Prostate gland (tissue), 2 donors: ENCODE measurements at regions not wholly inside any gene's neighbourhood (a gene's known extent, or its start where the extent isn't known, plus 50 kb on each side); places are given as distances from the start of the nearest gene placed in this dataset.

Experiments
- DNase-seq: peaks from one replicate; pipeline ENCODE4 v3.0.0-alpha.2; 2019; ENCODE audit warnings: low spot score
- H3K27ac ChIP-seq, 2 donors: fragments of 200-600 bp; sonication (generic); 2 replicates each; pipeline ENCODE4 v1.5.1; 2017 to 2019
- H3K27me3 ChIP-seq: fragments of 200-600 bp; sonication (generic); replicated peaks from 2 replicates; pipeline ENCODE4 v1.5.1; 2019; ENCODE audit not compliant: insufficient read depth
- H3K36me3 ChIP-seq, 2 donors: fragments of 200-600 bp; sonication (generic); 1 replicate in 1 of 2; 2 replicates in 1 of 2; pipeline versions ENCODE4 v1.5.1 to v1.8.1; 2017 to 2019
- H3K4me1 ChIP-seq: fragments of 200-600 bp; sonication (generic); replicated peaks from 2 replicates; pipeline ENCODE4 v1.5.1; 2019
- H3K4me3 ChIP-seq, 2 donors: fragments of 200-600 bp; sonication (generic); 2 replicates each; pipeline ENCODE4 v1.5.1; 2017 to 2019
- H3K9me3 ChIP-seq: fragments of 200-600 bp; sonication (generic); 2 replicates; pipeline ENCODE4 v1.5.1; 2017
- CTCF ChIP-seq, 4 experiments: fragments of 200-600 bp in 2 of 4; fragments of 450-650 bp in 2 of 4; sonication (generic) in 2 of 4; IDR thresholded peaks; 1 replicate in 3 of 4; 2 replicates in 1 of 4; pipeline ENCODE4 v1.5.1; 2016 to 2019; ENCODE audit warnings: antibody characterized with exemption in 4 of 4, mild to moderate bottlenecking in 2 of 4, moderate library complexity in 2 of 4
- POLR2A ChIP-seq: fragments of 450-650 bp; IDR thresholded peaks from one replicate; pipeline ENCODE4 v1.6.1; 2016; ENCODE audit warnings: antibody characterized with exemption, mild to moderate bottlenecking
- POLR2AphosphoS5 ChIP-seq: sonication (generic); formaldehyde crosslinking; IDR thresholded peaks from one replicate; pipeline ENCODE4 v1.6.1; 2017; ENCODE audit warnings: antibody characterized with exemption
- WGBS: methylation state at CpG from one replicate; pipeline ENCODE4 v1.1.5; 2018; 5-methylcytosine and 5-hydroxymethylcytosine counted together
- intact Hi-C: fragments of 100-400 bp; cut with DNase I; formaldehyde crosslinking; loops from one replicate; pipeline ENCODE4 v1.14.2; 2022

DNA sequence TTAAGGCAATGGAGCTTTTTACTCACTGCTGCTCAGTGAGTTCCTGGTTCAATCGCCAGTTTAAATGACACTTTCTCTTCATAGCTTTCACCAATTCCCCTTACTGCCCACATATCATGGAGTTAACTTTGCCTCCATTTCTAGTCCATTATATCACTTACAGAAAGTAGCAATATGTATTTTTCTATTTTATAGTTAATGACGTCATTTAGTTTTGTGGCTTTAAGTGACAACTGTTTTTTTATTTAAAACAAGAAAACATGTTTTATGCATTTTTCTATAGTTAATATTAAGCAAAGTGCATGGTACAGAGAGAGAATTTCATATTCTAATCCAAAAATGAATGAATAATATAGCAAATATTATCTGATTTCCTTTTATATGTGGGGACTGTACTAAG is 363.3 kb downstream of the CDC14C start:
- intact Hi-C loops = no loop called here
- 95% methylated on average over 2 of the region's 2 CpGs for WGBS
- TF ChIP-seq POLR2AphosphoS5 = no peak
- TF ChIP-seq CTCF (IDR thresholded peaks at IDR 0.05) = no peak
- no peak for TF ChIP-seq POLR2A

GRCh38 chr7:49294611-49295010 is 370.3 kb downstream of the CDC14C start:
- Histone ChIP-seq H3K4me3 (no peak overlapping the region), H3K36me3 (no peaks in the 10 kb centered on the region), H3K4me1 (no peaks in the 10 kb centered on the region), H3K9me3 (no peaks in the 10 kb centered on the region), H3K27ac (no peak overlapping the region), H3K27me3 (no peaks in the 10 kb centered on the region)
- TF ChIP-seq CTCF (IDR thresholded peaks at IDR 0.05) (no peak), POLR2A (no peak), POLR2AphosphoS5 (no peak)
- intact Hi-C loops = no loop called here
- WGBS = 76% methylated on average over 4 of the region's 4 CpGs
- DNase-seq = no peak

More for the DNA sequence above, 363.3 kb downstream of the CDC14C start:
- Histone ChIP-seq H3K27ac (no peak overlapping the region), H3K4me3 (no peak overlapping the region), H3K9me3 (no peaks in the 10 kb centered on the region), H3K4me1 (no peaks in the 10 kb centered on the region), H3K27me3 (no peaks in the 10 kb centered on the region), H3K36me3 (no peaks in the 10 kb centered on the region)
- DNase-seq = no peak

DNA sequence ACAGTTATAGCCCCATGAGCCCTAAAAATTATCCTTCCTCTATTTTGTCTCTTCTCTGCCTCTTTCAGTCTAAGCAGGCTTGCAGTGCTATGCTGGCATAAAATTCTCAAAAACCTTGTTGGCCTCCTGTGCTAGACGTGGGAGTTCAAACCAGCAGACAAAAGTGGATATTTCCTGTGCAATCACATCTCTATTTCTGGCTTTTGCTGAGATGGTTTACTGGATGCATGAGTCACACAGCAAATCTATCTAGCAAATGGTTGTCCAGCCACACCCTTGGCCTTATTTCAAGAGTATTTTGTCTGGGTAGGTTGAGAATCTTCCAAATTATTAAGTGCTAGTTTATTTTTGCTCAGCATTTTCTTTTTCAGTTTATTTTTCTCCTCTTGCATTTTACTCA is 370.8 kb downstream of the CDC14C start:
- 65% methylated on average over 1 of the region's 1 CpG for WGBS
- TF ChIP-seq CTCF (IDR thresholded peaks at IDR 0.05) = no peak
- TF ChIP-seq POLR2A = no peak
- no peak for TF ChIP-seq POLR2AphosphoS5
- no peak overlapping the region for H3K4me3 ChIP-seq
- no peaks in the 10 kb centered on the region for H3K27me3 ChIP-seq
- H3K4me1 ChIP-seq = no peaks in the 10 kb centered on the region
- H3K27ac ChIP-seq = no peak overlapping the region
- DNase-seq = no peak
- H3K9me3 ChIP-seq = no peaks in the 10 kb centered on the region
- no peaks in the 10 kb centered on the region for H3K36me3 ChIP-seq
- intact Hi-C loops = no loop called here

DNA sequence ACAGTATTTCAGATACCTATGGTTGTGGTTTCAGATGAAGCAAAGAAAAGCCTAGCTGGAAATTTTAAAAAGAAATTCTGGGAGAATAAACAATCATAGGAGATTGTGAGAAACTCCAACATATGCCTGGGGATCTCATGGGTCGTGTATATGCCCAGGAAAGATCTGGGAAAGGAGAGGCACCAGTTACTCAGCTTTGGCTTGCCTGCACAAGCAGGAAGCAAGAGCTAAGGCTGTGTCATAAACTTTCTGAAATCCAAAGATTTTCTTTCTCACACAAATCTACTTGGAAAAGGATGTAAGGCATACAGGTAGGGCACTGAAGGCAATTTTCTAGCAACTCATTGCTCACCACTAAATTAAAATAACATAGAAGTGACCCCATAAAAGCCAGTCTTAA is 373.6 kb downstream of the CDC14C start:
- Histone ChIP-seq H3K9me3 (no peaks in the 10 kb centered on the region), H3K4me1 (no peaks in the 10 kb centered on the region), H3K27me3 (no peaks in the 10 kb centered on the region), H3K4me3 (no peak overlapping the region), H3K36me3 (no peaks in the 10 kb centered on the region), H3K27ac (no peak overlapping the region)
- 52% methylated on average over 1 of the region's 1 CpG for WGBS
- TF ChIP-seq POLR2AphosphoS5 = no peak
- no peak for TF ChIP-seq CTCF (IDR thresholded peaks at IDR 0.05)
- no peak for TF ChIP-seq POLR2A
- intact Hi-C loops = no loop called here
- DNase-seq = no peak

DNA sequence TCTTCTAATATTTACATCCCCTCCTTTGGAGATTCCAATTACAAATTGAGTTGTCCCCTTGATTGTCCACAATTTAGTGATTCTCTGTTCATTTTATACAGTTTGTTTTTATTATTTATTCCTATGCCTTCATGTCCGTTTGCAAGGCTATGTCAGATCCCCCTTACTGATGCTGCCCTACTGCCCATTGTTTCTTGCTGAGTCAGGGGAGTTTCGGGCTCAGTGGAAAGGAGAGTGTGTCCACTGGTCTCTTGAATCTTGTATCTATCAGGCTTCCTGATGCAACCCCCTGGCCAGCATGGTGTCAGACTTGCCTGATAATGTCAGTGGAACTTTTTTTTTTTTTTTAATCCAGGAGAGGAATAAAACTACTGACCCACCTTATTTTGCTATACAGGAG is 384.4 kb downstream of the CDC14C start:
- no peak overlapping the region for H3K27ac ChIP-seq
- no peaks in the 10 kb centered on the region for H3K36me3 ChIP-seq
- H3K9me3 ChIP-seq = no peaks in the 10 kb centered on the region
- TF ChIP-seq POLR2AphosphoS5 (no peak), POLR2A (no peak), CTCF (IDR thresholded peaks at IDR 0.05) (no peak)
- intact Hi-C loops = no loop called here
- DNase-seq = no peak
- no peak overlapping the region for H3K4me3 ChIP-seq
- no peaks in the 10 kb centered on the region for H3K27me3 ChIP-seq
- 63% methylated on average over 2 of the region's 2 CpGs for WGBS
- H3K4me1 ChIP-seq = no peaks in the 10 kb centered on the region
